ENCODE measurements at regions not wholly inside any gene's neighbourhood (a gene's known extent, or its start where the extent isn't known, plus 50 kb on each side); places are given as distances from the start of the nearest gene placed in this dataset.

GRCh38 chr21:35619184-35619583, 441.1 kb downstream of the SETD4 start:
- Histone ChIP-seq H3K9ac (ENCODE audit: insufficient read depth, low read depth, low read length) (no peak overlapping the region), H2AFZ (ENCODE audit: low read length) (no peak overlapping the region), H3K9me3 (ENCODE audit: low read length) (no peaks in the 10 kb centered on the region), H3K4me3 (replicated peaks in 1 of 3; ENCODE audit: insufficient read depth in 1 of 3, low read depth in 2 of 3, low read length in 3 of 3) (no peak overlapping the region), H3K4me1 (ENCODE audit: insufficient read depth, low read length) (no peaks in the 10 kb centered on the region), H4K20me1 (ENCODE audit: insufficient read depth, low read length) (no peaks in the 10 kb centered on the region), H3K4me2 (ENCODE audit: low read depth, low read length) (no peak overlapping the region), H3K36me3 (replicated peaks in 1 of 2; ENCODE audit: control insufficient read depth in 1 of 2, insufficient read depth in 2 of 2, low read length in 2 of 2) (no peaks in the 10 kb centered on the region), H3K27ac (ENCODE audit: extremely low read length, insufficient read depth, low read length) (no peak overlapping the region), H3K79me2 (ENCODE audit: insufficient read depth, low read length) (no peaks in the 10 kb centered on the region), H3K27me3 (ENCODE audit: control insufficient read depth in 1 of 2, insufficient read depth in 2 of 2, low read length in 2 of 2) (no peaks in the 10 kb centered on the region)
- in situ Hi-C loops (cut with HindIII; ENCODE audit: extremely low pct_ligation_motif_present, low pct_unique_long_range_greater_than_20kb), result no loop called here
- no peak for FAIRE-seq
- WGBS (ENCODE audit: low lambda C conversion rate), result 7% methylated on average over 2 of the region's 2 CpGs
- DNase-seq (ENCODE audit: low spot score), result no peak
- intact Hi-C loops (cut with micrococcal nuclease; ENCODE audit: unreplicated experiment), result no loop called here
- no peak for ATAC-seq
- BruUV-seq (replicated peaks), result no TSS peak
- TF ChIP-seq SMARCE1 (IDR thresholded peaks at IDR 0.05; ENCODE audit: borderline replicate concordance) (no peak), ZNF232 (CRISPR knock-in tag; IDR thresholded peaks at IDR 0.05; ENCODE audit: borderline replicate concordance) (no peak), ATRX (CRISPR knock-in tag; IDR thresholded peaks at IDR 0.05; ENCODE audit: borderline replicate concordance) (no peak), KLF6 (CRISPR knock-in tag; IDR thresholded peaks at IDR 0.05) (no peak), REL (CRISPR knock-in tag; conservative IDR thresholded peaks at IDR 0.05) (no peak), NCOA2 (CRISPR knock-in tag; IDR thresholded peaks at IDR 0.05) (no peak), MED8 (CRISPR knock-in tag; IDR thresholded peaks at IDR 0.05; ENCODE audit: insufficient replicate concordance) (no peak), SMAD3 (CRISPR knock-in tag; IDR thresholded peaks at IDR 0.05) (no peak)
- TF ChIP-seq, protein P1, sequence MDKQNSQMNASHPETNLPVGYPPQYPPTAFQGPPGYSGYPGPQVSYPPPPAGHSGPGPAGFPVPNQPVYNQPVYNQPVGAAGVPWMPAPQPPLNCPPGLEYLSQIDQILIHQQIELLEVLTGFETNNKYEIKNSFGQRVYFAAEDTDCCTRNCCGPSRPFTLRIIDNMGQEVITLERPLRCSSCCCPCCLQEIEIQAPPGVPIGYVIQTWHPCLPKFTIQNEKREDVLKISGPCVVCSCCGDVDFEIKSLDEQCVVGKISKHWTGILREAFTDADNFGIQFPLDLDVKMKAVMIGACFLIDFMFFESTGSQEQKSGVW (CRISPR knock-in tag; IDR thresholded peaks at IDR 0.05; ENCODE audit: borderline replicate concordance), result no peak
- ChIA-PET POLR2A (no interaction called here), CTCF (ENCODE audit: low intra/inter-chr PET ratio, low total read pairs) (no interaction called here)

DNA sequence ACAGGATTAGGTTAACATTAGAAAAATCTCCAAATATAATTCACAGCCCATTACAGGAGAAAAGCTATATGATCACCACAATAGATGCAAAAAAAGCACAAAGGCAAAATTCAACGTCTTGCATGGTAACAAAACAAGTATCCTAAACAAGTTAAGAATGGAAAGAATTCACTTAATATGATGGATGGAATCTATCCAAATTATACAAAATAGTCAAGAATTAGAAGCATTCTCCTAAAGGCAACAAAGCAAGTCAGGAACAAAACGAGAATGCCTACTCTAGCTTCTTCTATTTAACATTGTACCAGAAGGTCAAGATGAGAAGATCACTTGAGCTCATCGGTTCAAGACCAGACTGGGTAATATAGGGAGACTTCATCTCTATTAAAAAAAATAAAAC, 442.8 kb downstream of the SETD4 start:
- Histone ChIP-seq H3K9me3 (ENCODE audit: low read length) (no peaks in the 10 kb centered on the region), H4K20me1 (ENCODE audit: insufficient read depth, low read length) (no peaks in the 10 kb centered on the region), H3K27me3 (ENCODE audit: control insufficient read depth in 1 of 2, insufficient read depth in 2 of 2, low read length in 2 of 2) (no peaks in the 10 kb centered on the region), H3K4me1 (ENCODE audit: insufficient read depth, low read length) (no peaks in the 10 kb centered on the region), H3K79me2 (ENCODE audit: insufficient read depth, low read length) (no peaks in the 10 kb centered on the region), H3K9ac (ENCODE audit: insufficient read depth, low read depth, low read length) (no peak overlapping the region), H3K36me3 (replicated peaks in 1 of 2; ENCODE audit: control insufficient read depth in 1 of 2, insufficient read depth in 2 of 2, low read length in 2 of 2) (no peaks in the 10 kb centered on the region), H2AFZ (ENCODE audit: low read length) (no peak overlapping the region), H3K27ac (ENCODE audit: extremely low read length, insufficient read depth, low read length) (no peak overlapping the region), H3K4me2 (ENCODE audit: low read depth, low read length) (no peak overlapping the region), H3K4me3 (replicated peaks in 1 of 3; ENCODE audit: insufficient read depth in 1 of 3, low read depth in 2 of 3, low read length in 3 of 3) (no peak overlapping the region)
- CTCF ChIA-PET (ENCODE audit: low intra/inter-chr PET ratio, low total read pairs), result no interaction called here
- no peak for FAIRE-seq
- no peak for DNase-seq (ENCODE audit: low spot score)
- no TSS peak for BruUV-seq (replicated peaks)
- intact Hi-C loops (cut with micrococcal nuclease; ENCODE audit: unreplicated experiment), result no loop called here
- 3% methylated on average over 3 of the region's 3 CpGs for WGBS (ENCODE audit: low lambda C conversion rate)
- ATAC-seq, result no peak
- in situ Hi-C loops (cut with HindIII; ENCODE audit: extremely low pct_ligation_motif_present, low pct_unique_long_range_greater_than_20kb), result no loop called here
- POLR2A ChIA-PET, result no interaction called here
- TF ChIP-seq, protein P2, sequence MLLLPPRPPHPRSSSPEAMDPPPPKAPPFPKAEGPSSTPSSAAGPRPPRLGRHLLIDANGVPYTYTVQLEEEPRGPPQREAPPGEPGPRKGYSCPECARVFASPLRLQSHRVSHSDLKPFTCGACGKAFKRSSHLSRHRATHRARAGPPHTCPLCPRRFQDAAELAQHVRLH (CRISPR knock-in tag; IDR thresholded peaks at IDR 0.05; ENCODE audit: borderline replicate concordance, low read depth), result no peak
- TF ChIP-seq U2AF2 (IDR thresholded peaks at IDR 0.05; ENCODE audit: low read depth, low read length), result no peak
- TF ChIP-seq ZNF234 (CRISPR knock-in tag; conservative IDR thresholded peaks at IDR 0.05), result no peak
- TF ChIP-seq, protein P3, sequence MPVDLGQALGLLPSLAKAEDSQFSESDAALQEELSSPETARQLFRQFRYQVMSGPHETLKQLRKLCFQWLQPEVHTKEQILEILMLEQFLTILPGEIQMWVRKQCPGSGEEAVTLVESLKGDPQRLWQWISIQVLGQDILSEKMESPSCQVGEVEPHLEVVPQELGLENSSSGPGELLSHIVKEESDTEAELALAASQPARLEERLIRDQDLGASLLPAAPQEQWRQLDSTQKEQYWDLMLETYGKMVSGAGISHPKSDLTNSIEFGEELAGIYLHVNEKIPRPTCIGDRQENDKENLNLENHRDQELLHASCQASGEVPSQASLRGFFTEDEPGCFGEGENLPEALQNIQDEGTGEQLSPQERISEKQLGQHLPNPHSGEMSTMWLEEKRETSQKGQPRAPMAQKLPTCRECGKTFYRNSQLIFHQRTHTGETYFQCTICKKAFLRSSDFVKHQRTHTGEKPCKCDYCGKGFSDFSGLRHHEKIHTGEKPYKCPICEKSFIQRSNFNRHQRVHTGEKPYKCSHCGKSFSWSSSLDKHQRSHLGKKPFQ (CRISPR knock-in tag; IDR thresholded peaks at IDR 0.05; ENCODE audit: insufficient replicate concordance), result no peak
- no peak for TF ChIP-seq TBX3 (IDR thresholded peaks at IDR 0.05; ENCODE audit: borderline replicate concordance)
- no peak for TF ChIP-seq ZNF205 (CRISPR knock-in tag; IDR thresholded peaks at IDR 0.05)
- no peak for TF ChIP-seq FOXO1 (CRISPR knock-in tag; IDR thresholded peaks at IDR 0.05)
- no peak for TF ChIP-seq TCF7L2 (IDR thresholded peaks at IDR 0.05; ENCODE audit: low read depth, low read length)
- no peak for TF ChIP-seq FOXK2 (IDR thresholded peaks at IDR 0.05)
- TF ChIP-seq, protein P4, sequence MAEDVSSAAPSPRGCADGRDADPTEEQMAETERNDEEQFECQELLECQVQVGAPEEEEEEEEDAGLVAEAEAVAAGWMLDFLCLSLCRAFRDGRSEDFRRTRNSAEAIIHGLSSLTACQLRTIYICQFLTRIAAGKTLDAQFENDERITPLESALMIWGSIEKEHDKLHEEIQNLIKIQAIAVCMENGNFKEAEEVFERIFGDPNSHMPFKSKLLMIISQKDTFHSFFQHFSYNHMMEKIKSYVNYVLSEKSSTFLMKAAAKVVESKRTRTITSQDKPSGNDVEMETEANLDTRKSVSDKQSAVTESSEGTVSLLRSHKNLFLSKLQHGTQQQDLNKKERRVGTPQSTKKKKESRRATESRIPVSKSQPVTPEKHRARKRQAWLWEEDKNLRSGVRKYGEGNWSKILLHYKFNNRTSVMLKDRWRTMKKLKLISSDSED (CRISPR knock-in tag; IDR thresholded peaks at IDR 0.05), result no peak

Data from HepG2 (cell line).